Activated CD8-positive, alpha-beta memory T cell treated with anti-CD3 and anti-CD28 coated beads, Interleukin-2, amount 10 ng/mL, durations not matched to agents 7 days and 5 days (primary cell): ENCODE measurements at regions not wholly inside any gene's neighbourhood (a gene's known extent, or its start where the extent isn't known, plus 50 kb on each side); places are given as distances from the start of the nearest gene placed in this dataset.

ENCODE experiments used
- ATAC-seq: fragments of 150-1000 bp; cut with Tn5 transposase; one replicate; pipeline ENCODE4 v1.10.0; 2021; ENCODE audit warnings: moderate library complexity
- CTCF ChIA-PET: fragments of 350-600 bp; sonication (Branson Sonifier 250); formaldehyde crosslinking; loops from one replicate; lab custom pipeline; 2021; ENCODE audit warnings: antibody characterized with exemption; lab: Charles Lee
- DNase-seq: peaks from one replicate; pipeline ENCODE4 v3.0.0-alpha.2; 2020
- H3K27ac Mint-ChIP-seq: one replicate; pipeline ENCODE4 v1.8.0; 2021; ENCODE audit warnings: mild to moderate bottlenecking, mixed read lengths
- H3K27me3 Mint-ChIP-seq: one replicate; pipeline ENCODE4 v1.8.0; 2021; ENCODE audit warnings: mixed read lengths
- H3K36me3 Mint-ChIP-seq: one replicate; pipeline ENCODE4 v1.8.0; 2021; ENCODE audit warnings: mild to moderate bottlenecking, mixed read lengths
- H3K4me1 Mint-ChIP-seq: one replicate; pipeline ENCODE4 v1.8.0; 2021; ENCODE audit warnings: mixed read lengths
- H3K4me3 Mint-ChIP-seq: one replicate; pipeline ENCODE4 v1.8.0; 2021; ENCODE audit warnings: mild to moderate bottlenecking, moderate library complexity, mixed read lengths
- H3K9me3 Mint-ChIP-seq: one replicate; pipeline ENCODE4 v1.8.0; 2022; ENCODE audit warnings: low read depth, mixed read lengths

GRCh38 chr5:88419931-88420330 lies 151.3 kb upstream of the TMEM161B start:
- no peak overlapping the region for H3K4me3 Mint-ChIP-seq
- DNase-seq: no peak
- CTCF ChIA-PET: no interaction called here

GRCh38 chr5:88407341-88407740 lies 138.7 kb upstream of the TMEM161B start:
- Mint-ChIP-seq H3K27ac (no peak overlapping the region), H3K4me1 (no peaks in the 10 kb centered on the region)

More at GRCh38 chr5:88419931-88420330, 151.3 kb upstream of the TMEM161B start:
- Mint-ChIP-seq H3K4me1 (no peaks in the 10 kb centered on the region), H3K27me3 (no peaks in the 10 kb centered on the region), H3K27ac (no peak overlapping the region), H3K36me3 (no peaks in the 10 kb centered on the region), H3K9me3 (no peaks in the 10 kb centered on the region)
- no peak for ATAC-seq

GRCh38 chr5:88405783-88406182 lies 137.1 kb upstream of the TMEM161B start:
- H3K36me3 Mint-ChIP-seq: no peaks in the 10 kb centered on the region
- DNase-seq (no peak), ATAC-seq (no peak)
- H3K9me3 Mint-ChIP-seq: no peaks in the 10 kb centered on the region
- H3K27ac Mint-ChIP-seq: no peak overlapping the region
- peaks cover 5% of the 10 kb centered on the region for H3K27me3 Mint-ChIP-seq
- H3K4me3 Mint-ChIP-seq: no peak overlapping the region
- CTCF ChIA-PET: no interaction called here
- H3K4me1 Mint-ChIP-seq: no peaks in the 10 kb centered on the region

More at GRCh38 chr5:88407341-88407740, 138.7 kb upstream of the TMEM161B start:
- Mint-ChIP-seq H3K4me3 (no peak overlapping the region), H3K36me3 (no peaks in the 10 kb centered on the region), H3K9me3 (no peaks in the 10 kb centered on the region), H3K27me3 (peaks cover 2% of the 10 kb centered on the region)
- DNase-seq: no peak
- no peak for ATAC-seq
- CTCF ChIA-PET: no interaction called here

DNA sequence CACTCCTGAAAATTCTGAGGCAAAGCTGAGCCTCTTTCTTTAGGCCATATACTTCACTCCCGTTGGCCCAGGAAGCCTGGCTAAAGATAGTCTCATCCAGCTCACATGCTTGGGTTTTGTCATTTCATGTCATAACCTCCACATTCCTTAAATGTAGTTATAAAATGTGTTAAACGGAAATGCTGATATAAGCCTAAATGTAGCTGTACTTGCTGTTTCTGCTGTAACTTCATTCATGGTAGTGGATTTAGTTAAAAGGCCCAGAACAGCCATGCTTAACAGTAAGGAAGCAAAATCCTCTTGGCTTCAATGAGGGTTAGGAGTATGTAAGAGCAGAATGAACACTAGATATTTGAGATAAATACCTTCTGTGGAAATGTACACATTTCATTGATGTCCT lies 135.8 kb upstream of the TMEM161B start:
- no peaks in the 10 kb centered on the region for H3K4me1 Mint-ChIP-seq
- ATAC-seq (no peak), DNase-seq (no peak)
- no peaks in the 10 kb centered on the region for H3K36me3 Mint-ChIP-seq
- no peak overlapping the region for H3K4me3 Mint-ChIP-seq
- no peak overlapping the region for H3K27ac Mint-ChIP-seq
- no peaks in the 10 kb centered on the region for H3K9me3 Mint-ChIP-seq
- peaks cover 9% of the 10 kb centered on the region for H3K27me3 Mint-ChIP-seq
- CTCF ChIA-PET: no interaction called here

DNA sequence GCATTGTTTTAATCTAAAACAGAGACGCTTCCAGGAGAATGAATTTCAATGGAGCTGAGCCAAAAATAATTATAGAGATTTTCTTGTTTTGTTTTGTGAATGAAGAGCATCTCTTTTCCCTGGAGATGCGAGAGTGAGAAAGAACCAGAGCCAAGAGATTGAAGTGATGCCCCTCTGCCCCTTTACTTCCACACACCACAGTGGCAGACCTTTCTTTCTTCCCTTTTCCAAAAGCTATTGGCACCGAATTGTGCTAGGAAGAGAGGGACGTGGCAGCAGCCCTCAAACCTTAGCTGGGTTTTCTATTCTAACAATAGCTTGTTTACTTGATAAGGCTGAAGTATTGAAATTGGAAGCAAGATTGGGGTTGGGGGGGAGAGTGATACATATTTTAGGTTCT lies 133.0 kb upstream of the TMEM161B start:
- H3K27ac Mint-ChIP-seq: no peak overlapping the region
- no peaks in the 10 kb centered on the region for H3K36me3 Mint-ChIP-seq
- H3K27me3 Mint-ChIP-seq: peaks cover 12% of the 10 kb centered on the region
- CTCF ChIA-PET: no interaction called here
- ATAC-seq (no peak), DNase-seq (no peak)
- no peak overlapping the region for H3K4me3 Mint-ChIP-seq
- no peaks in the 10 kb centered on the region for H3K9me3 Mint-ChIP-seq
- H3K4me1 Mint-ChIP-seq: no peaks in the 10 kb centered on the region

- no peak overlapping the region for H3K4me3 Mint-ChIP-seq
- CTCF ChIA-PET: no interaction called here
- no peaks in the 10 kb centered on the region for H3K36me3 Mint-ChIP-seq
- peaks cover 12% of the 10 kb centered on the region for H3K27me3 Mint-ChIP-seq
- DNase-seq: no peak
- no peak overlapping the region for H3K27ac Mint-ChIP-seq
- H3K9me3 Mint-ChIP-seq: no peaks in the 10 kb centered on the region
- no peak for ATAC-seq
- no peaks in the 10 kb centered on the region for H3K4me1 Mint-ChIP-seq
Observed at GRCh38 chr5:88401228-88401627, 132.6 kb upstream of the TMEM161B start.

DNA sequence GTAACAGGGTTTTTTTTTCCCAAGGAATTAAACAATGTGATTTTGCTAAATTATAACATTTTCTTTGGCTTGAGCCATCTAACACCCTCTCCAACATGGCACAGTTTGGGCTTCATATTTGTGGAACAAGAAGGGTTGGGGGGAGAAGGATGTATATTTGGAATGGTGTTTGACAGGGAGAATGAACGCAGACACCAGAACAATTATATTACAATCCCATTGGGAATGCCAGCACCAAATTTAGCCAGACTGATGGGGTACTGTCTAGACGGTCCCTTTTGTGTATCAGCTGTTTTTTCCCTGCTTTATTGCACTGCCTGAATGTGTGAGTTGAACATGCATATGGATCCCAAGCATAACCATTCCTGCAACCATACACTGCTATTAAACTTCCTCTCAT lies 130.9 kb upstream of the TMEM161B start:
- no peaks in the 10 kb centered on the region for H3K4me1 Mint-ChIP-seq
- H3K27ac Mint-ChIP-seq: no peak overlapping the region
- no peak for ATAC-seq
- H3K4me3 Mint-ChIP-seq: no peak overlapping the region
- H3K9me3 Mint-ChIP-seq: no peaks in the 10 kb centered on the region
- H3K36me3 Mint-ChIP-seq: no peaks in the 10 kb centered on the region
- peaks cover 15% of the 10 kb centered on the region for H3K27me3 Mint-ChIP-seq
- DNase-seq: no peak
- CTCF ChIA-PET: no interaction called here

DNA sequence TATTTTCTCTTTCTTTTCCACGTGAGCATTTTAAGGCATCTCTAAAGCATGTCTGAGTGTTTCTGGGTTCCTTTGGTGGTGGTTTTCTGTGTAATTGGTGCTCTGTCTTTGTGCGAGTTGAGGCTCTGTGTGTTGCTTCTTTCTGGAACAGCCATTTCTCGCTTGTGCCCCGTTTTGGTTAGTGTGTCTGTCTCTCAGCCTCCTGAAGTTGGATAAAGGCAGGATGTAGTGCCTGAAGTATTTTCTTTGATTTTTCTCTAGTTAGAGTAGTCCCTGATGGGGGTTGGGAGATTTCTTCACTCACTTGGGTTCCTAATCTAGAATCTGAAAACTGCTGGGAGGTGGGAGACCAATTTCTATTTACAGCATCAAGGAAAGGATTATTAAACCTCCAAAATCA lies 129.7 kb upstream of the TMEM161B start:
- H3K36me3 Mint-ChIP-seq: no peaks in the 10 kb centered on the region
- no peaks in the 10 kb centered on the region for H3K9me3 Mint-ChIP-seq
- no peak for ATAC-seq
- H3K4me3 Mint-ChIP-seq: no peak overlapping the region
- no peaks in the 10 kb centered on the region for H3K4me1 Mint-ChIP-seq
- CTCF ChIA-PET: no interaction called here
- H3K27ac Mint-ChIP-seq: no peak overlapping the region
- H3K27me3 Mint-ChIP-seq: peaks cover 15% of the 10 kb centered on the region
- DNase-seq: no peak

GRCh38 chr5:88396751-88397281 lies 128.2 kb upstream of the TMEM161B start:
- H3K9me3 Mint-ChIP-seq: no peaks in the 10 kb centered on the region
- ATAC-seq (no peak), DNase-seq (no peak)
- H3K27ac Mint-ChIP-seq: no peak overlapping the region
- CTCF ChIA-PET: no interaction called here
- H3K27me3 Mint-ChIP-seq: peaks cover 13% of the 10 kb centered on the region
- no peaks in the 10 kb centered on the region for H3K36me3 Mint-ChIP-seq
- no peaks in the 10 kb centered on the region for H3K4me1 Mint-ChIP-seq
- no peak overlapping the region for H3K4me3 Mint-ChIP-seq

DNA sequence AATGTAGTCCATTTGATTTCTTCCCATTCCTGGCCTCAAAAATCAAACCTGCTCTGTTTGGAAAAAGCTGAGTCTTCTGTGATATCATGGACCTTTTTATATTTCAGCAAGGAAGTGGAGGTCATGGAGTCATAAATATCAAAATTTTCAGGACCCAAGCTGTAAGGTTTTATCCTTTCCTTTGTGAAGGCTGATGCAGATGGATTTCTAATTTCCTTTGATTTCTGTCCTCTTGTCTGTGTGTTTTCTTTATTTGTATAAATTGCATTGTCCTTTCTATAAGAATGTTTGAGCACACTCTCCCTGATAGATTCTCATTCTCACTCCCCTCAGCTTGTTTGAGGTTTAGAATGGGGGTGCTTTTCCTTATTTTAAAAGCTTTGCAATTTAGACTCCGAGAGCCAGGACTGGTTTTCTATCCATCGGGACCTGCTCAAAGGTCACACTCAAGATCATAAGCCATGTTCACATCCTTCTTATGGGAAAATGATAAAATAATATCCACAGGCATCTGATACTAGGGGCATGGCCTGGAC lies 127.4 kb upstream of the TMEM161B start:
- DNase-seq (no peak), ATAC-seq (no peak)
- no peak overlapping the region for H3K4me3 Mint-ChIP-seq
- H3K27me3 Mint-ChIP-seq: peaks cover 10% of the 10 kb centered on the region
- H3K36me3 Mint-ChIP-seq: no peaks in the 10 kb centered on the region
- CTCF ChIA-PET: no interaction called here
- H3K9me3 Mint-ChIP-seq: no peaks in the 10 kb centered on the region
- H3K4me1 Mint-ChIP-seq: no peaks in the 10 kb centered on the region
- H3K27ac Mint-ChIP-seq: no peak overlapping the region

- peaks cover 7% of the 10 kb centered on the region for H3K27me3 Mint-ChIP-seq
- DNase-seq (no peak), ATAC-seq (no peak)
- H3K36me3 Mint-ChIP-seq: no peaks in the 10 kb centered on the region
- no peaks in the 10 kb centered on the region for H3K4me1 Mint-ChIP-seq
- H3K27ac Mint-ChIP-seq: no peak overlapping the region
- H3K9me3 Mint-ChIP-seq: no peaks in the 10 kb centered on the region
- CTCF ChIA-PET: no interaction called here
- no peak overlapping the region for H3K4me3 Mint-ChIP-seq
Observed at GRCh38 chr5:88395264-88395663, 126.6 kb upstream of the TMEM161B start.

GRCh38 chr5:88394536-88395175 lies 126.0 kb upstream of the TMEM161B start:
- ATAC-seq: no peak
- no peaks in the 10 kb centered on the region for H3K4me1 Mint-ChIP-seq
- no peak overlapping the region for H3K27ac Mint-ChIP-seq
- no peaks in the 10 kb centered on the region for H3K9me3 Mint-ChIP-seq
- peaks cover 6% of the 10 kb centered on the region for H3K27me3 Mint-ChIP-seq
- CTCF ChIA-PET: no interaction called here
- H3K4me3 Mint-ChIP-seq: no peak overlapping the region
- DNase-seq: no peak
- H3K36me3 Mint-ChIP-seq: no peaks in the 10 kb centered on the region

DNA sequence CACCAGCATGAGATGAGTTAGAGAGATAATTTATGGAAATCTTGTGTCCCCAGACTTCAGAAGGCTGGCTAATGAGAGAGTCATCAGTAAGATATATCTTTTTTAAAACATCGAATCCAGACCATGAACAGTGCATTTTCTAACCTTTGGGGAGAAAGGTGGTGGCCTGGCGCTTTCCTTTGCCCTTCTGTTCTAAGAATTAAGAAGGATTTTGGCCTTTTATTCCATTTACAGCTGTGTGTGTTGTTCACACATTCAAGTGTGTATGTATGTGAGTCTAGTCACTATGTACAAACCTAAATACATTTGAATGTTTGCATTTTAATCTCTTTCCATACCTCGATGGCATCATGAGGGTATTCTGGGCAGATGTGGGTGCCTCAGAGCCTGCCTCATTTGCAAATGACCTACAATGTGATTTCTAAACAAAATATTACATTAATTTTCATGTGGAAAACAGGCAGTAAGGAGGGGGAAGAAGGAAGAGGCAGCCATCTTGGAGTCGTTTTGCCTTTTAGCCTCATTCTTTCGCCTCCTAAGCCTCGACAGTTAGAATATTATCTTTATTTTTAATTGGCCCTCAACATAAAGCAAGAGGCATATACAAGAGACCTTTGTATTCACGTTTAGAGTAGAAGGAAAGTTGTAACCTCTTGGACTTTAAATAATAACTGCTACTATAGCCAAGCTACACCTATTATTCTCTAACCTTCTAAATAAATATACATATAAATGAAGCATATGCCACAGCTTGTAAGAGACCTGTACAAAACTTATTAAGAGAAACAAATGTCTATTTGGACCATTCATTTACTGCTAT lies 125.3 kb upstream of the TMEM161B start:
- Mint-ChIP-seq H3K27ac (no peak overlapping the region), H3K36me3 (no peaks in the 10 kb centered on the region), H3K4me1 (no peaks in the 10 kb centered on the region), H3K9me3 (no peaks in the 10 kb centered on the region), H3K27me3 (peaks cover 6% of the 10 kb centered on the region), H3K4me3 (no peak overlapping the region)
- ATAC-seq (no peak), DNase-seq (no peak)
- CTCF ChIA-PET: no interaction called here

GRCh38 chr5:88393042-88393441 lies 124.4 kb upstream of the TMEM161B start:
- Mint-ChIP-seq H3K4me1 (no peaks in the 10 kb centered on the region), H3K9me3 (no peaks in the 10 kb centered on the region), H3K27me3 (peaks cover 2% of the 10 kb centered on the region), H3K27ac (no peak overlapping the region), H3K36me3 (no peaks in the 10 kb centered on the region), H3K4me3 (no peak overlapping the region)
- no peak for DNase-seq
- CTCF ChIA-PET: no interaction called here
- no peak for ATAC-seq
